Mesendoderm (in vitro differentiated cells): ENCODE measurements at regions not wholly inside any gene's neighbourhood (a gene's known extent, or its start where the extent isn't known, plus 50 kb on each side); places are given as distances from the start of the nearest gene placed in this dataset.

ENCODE experiments used
- DNase-seq: peaks from one replicate; pipeline ENCODE4 v3.0.0; 2013
- H2AK5ac ChIP-seq: 2 replicates; pipeline ENCODE4 v1.6.1; 2013; ENCODE audit warnings: low read length, inconsistent platforms
- H2BK120ac ChIP-seq: 2 replicates; pipeline ENCODE4 v1.6.1; 2013; ENCODE audit warnings: low read depth, mild to moderate bottlenecking, low read length, moderate library complexity, mixed read lengths
- H2BK15ac ChIP-seq: replicated peaks from 2 replicates; pipeline ENCODE4 v1.6.1; 2013; ENCODE audit warnings: low read depth, mild to moderate bottlenecking, moderate library complexity
- H2BK5ac ChIP-seq: 2 replicates; pipeline ENCODE4 v1.6.1; 2013; ENCODE audit warnings: low read length, inconsistent platforms
- H3K18ac ChIP-seq: 2 replicates; pipeline ENCODE4 v1.6.1; 2013; ENCODE audit warnings: mild to moderate bottlenecking, low read length, mixed read lengths
- H3K23ac ChIP-seq: one replicate; pipeline ENCODE4 v1.6.1; 2013; ENCODE audit warnings: low read length
- H3K27ac ChIP-seq: 2 replicates; pipeline ENCODE4 v1.5.1; 2013; ENCODE audit warnings: low read depth, mild to moderate bottlenecking, inconsistent platforms, low read length, moderate library complexity
- H3K27me3 ChIP-seq: 2 replicates; pipeline ENCODE4 v1.6.1; 2013; ENCODE audit warnings: low read length, control low read depth, mild to moderate bottlenecking, inconsistent platforms; ENCODE audit not compliant: insufficient read depth, poor library complexity
- H3K36me3 ChIP-seq: 2 replicates; pipeline ENCODE4 v1.6.1; 2013; ENCODE audit warnings: low read length, inconsistent platforms; ENCODE audit not compliant: control insufficient read depth, insufficient read depth
- H3K4ac ChIP-seq: one replicate; pipeline ENCODE4 v1.6.1; 2013; ENCODE audit warnings: low read depth, mild to moderate bottlenecking, low read length, moderate library complexity
- H3K4me1 ChIP-seq: 2 replicates; pipeline ENCODE4 v1.6.1; 2013; ENCODE audit warnings: low read depth, low read length, inconsistent platforms; ENCODE audit not compliant: control insufficient read depth
- H3K4me2 ChIP-seq: 2 replicates; pipeline ENCODE4 v1.6.1; 2013; ENCODE audit warnings: low read length
- H3K4me3 ChIP-seq: 2 replicates; pipeline ENCODE4 v1.5.1; 2013; ENCODE audit warnings: mild to moderate bottlenecking, low read length
- H3K56ac ChIP-seq: one replicate; pipeline ENCODE4 v1.6.1; 2013; ENCODE audit warnings: low read length
- H3K79me1 ChIP-seq: 2 replicates; pipeline ENCODE4 v1.6.1; 2013; ENCODE audit warnings: low read length, inconsistent platforms
- H3K79me2 ChIP-seq: 2 replicates; pipeline ENCODE4 v1.6.1; 2013; ENCODE audit warnings: mild to moderate bottlenecking, low read length; ENCODE audit not compliant: control insufficient read depth, insufficient read depth
- H3K9ac ChIP-seq: 2 replicates; pipeline ENCODE4 v1.6.1; 2013; ENCODE audit warnings: low read length, inconsistent platforms
- H4K5ac ChIP-seq: one replicate; pipeline ENCODE4 v1.6.1; 2013; ENCODE audit warnings: low read length
- H4K8ac ChIP-seq: one replicate; pipeline ENCODE4 v1.6.1; 2013; ENCODE audit warnings: low read depth, mild to moderate bottlenecking, control low read depth, low read length, moderate library complexity
- WGBS: extraction: QIAGEN DNeasy Blood & Tissue Kit; methylation state at CpG from one replicate; pipeline ENCODE4 v1.1.7; 2013; ENCODE audit warnings: low lambda C conversion rate, missing lambda C conversion rate; ENCODE audit not compliant: insufficient coverage; ENCODE audit errors: extremely low coverage; 5-methylcytosine and 5-hydroxymethylcytosine counted together

GRCh38 chr4:31160146-31160545 lies 440.0 kb downstream of the PCDH7 start:
- Histone ChIP-seq H3K4me2 (no peak overlapping the region), H3K4me1 (no peaks in the 10 kb centered on the region), H3K27ac (no peak overlapping the region), H3K4ac (no peak overlapping the region), H3K18ac (no peak overlapping the region), H3K79me1 (no peaks in the 10 kb centered on the region), H2BK5ac (no peak overlapping the region), H4K5ac (no peak overlapping the region), H3K4me3 (no peak overlapping the region), H3K9ac (no peak overlapping the region), H3K36me3 (no peaks in the 10 kb centered on the region), H2BK15ac (no peak overlapping the region), H2AK5ac (no peak overlapping the region), H4K8ac (no peak overlapping the region), H3K56ac (no peak overlapping the region), H2BK120ac (no peak overlapping the region), H3K23ac (no peak overlapping the region), H3K79me2 (no peaks in the 10 kb centered on the region), H3K27me3 (no peaks in the 10 kb centered on the region)
- no peak for DNase-seq
- WGBS = no CpG with 5 or more reads among the region's 3 CpGs

DNA sequence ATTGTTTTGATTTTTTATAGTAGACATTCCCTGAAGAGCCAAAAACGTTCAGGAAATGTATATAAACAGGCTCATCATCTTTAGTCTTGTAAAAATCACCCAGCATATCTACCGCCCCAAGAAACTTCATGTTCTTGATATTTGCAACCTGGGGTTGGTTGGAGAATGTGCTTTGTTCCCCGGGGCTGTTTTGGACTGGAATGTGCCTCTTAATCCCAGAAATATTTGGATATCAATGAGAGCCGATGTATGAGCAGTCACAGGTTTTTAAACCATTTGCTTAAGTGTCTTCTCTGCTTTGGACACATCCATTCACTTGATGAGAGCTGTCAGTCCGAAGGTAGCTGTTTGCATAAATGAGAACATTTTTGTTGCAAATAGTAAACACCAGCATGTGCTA lies 449.7 kb downstream of the PCDH7 start:
- Histone ChIP-seq H3K27ac (no peak overlapping the region), H3K4me1 (no peaks in the 10 kb centered on the region), H3K4me3 (no peak overlapping the region), H2BK120ac (no peak overlapping the region), H3K9ac (no peak overlapping the region), H4K8ac (no peak overlapping the region), H3K4me2 (no peak overlapping the region), H3K23ac (no peak overlapping the region), H3K79me1 (no peaks in the 10 kb centered on the region), H2BK5ac (no peak overlapping the region), H3K4ac (no peak overlapping the region), H3K36me3 (no peaks in the 10 kb centered on the region), H2AK5ac (no peak overlapping the region), H3K18ac (no peak overlapping the region), H3K56ac (no peak overlapping the region), H2BK15ac (no peak overlapping the region), H3K27me3 (no peaks in the 10 kb centered on the region), H3K79me2 (no peaks in the 10 kb centered on the region), H4K5ac (no peak overlapping the region)
- peak; percentile 10 for DNase-seq
- no CpG with 5 or more reads among the region's 5 CpGs for WGBS

DNA sequence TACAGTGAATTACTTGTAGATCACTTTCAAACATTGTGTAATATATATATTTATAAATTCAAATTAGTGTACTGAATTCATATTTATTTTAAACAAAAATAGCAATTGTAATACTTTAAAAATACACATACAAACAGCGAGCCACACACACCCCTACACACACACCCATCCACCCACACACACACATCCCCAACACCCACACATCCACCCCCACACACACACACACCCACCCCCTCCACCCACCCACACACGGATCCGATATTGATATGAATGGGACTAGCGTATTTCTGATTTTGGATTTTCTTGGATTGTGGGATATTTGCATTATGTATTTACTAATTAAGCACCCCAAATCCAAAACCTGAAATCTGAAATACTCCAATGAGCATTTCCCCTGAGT lies 451.2 kb downstream of the PCDH7 start:
- H2BK5ac ChIP-seq = no peak overlapping the region
- no peak overlapping the region for H3K4me3 ChIP-seq
- H3K4me1 ChIP-seq = no peaks in the 10 kb centered on the region
- no peak overlapping the region for H3K27ac ChIP-seq
- H3K36me3 ChIP-seq = no peaks in the 10 kb centered on the region
- no peak overlapping the region for H2BK15ac ChIP-seq
- H3K79me1 ChIP-seq = no peaks in the 10 kb centered on the region
- H3K4me2 ChIP-seq = no peak overlapping the region
- H4K5ac ChIP-seq = no peak overlapping the region
- H2BK120ac ChIP-seq = no peak overlapping the region
- H3K27me3 ChIP-seq = no peaks in the 10 kb centered on the region
- no peak overlapping the region for H2AK5ac ChIP-seq
- H3K56ac ChIP-seq = no peak overlapping the region
- no peak overlapping the region for H3K23ac ChIP-seq
- no peak overlapping the region for H3K4ac ChIP-seq
- H4K8ac ChIP-seq = no peak overlapping the region
- no peak overlapping the region for H3K18ac ChIP-seq
- no CpG with 5 or more reads among the region's 4 CpGs for WGBS
- no peak for DNase-seq
- H3K9ac ChIP-seq = no peak overlapping the region
- H3K79me2 ChIP-seq = no peaks in the 10 kb centered on the region

DNA sequence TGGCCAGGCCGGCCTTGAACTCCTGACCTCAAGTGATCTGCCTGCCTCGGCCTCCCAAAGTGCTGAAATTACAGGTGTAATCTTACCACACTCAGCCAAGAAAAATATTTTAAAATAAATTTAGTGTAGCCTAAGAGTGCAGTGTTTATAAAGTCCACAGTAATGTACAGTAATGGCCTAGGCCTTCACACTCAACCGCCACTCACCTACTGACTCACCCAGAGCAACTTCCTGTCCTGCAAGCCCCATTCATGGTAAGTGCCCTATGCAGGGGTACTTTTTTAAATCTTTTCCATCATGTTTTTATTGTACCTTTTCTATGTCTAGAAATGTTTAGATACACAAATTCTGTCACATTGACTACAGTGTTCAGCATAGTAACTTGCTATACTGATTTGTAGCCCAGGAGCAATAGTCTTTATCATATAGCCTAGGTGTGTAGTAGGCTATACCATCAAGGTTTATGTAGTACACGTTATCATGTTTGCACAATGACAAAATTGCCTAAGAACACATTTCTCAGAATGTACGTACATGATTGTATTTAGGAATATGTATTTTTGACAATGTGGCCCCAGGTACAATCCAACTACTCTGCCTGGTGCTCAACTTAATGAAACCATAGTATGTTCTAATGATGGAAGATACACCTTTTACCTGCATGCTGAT lies 455.2 kb downstream of the PCDH7 start:
- no peak overlapping the region for H3K4ac ChIP-seq
- no peak for DNase-seq
- no peaks in the 10 kb centered on the region for H3K36me3 ChIP-seq
- H3K4me3 ChIP-seq = no peak overlapping the region
- H3K56ac ChIP-seq = no peak overlapping the region
- H3K27me3 ChIP-seq = no peaks in the 10 kb centered on the region
- no peaks in the 10 kb centered on the region for H3K4me1 ChIP-seq
- H3K27ac ChIP-seq = no peak overlapping the region
- H4K5ac ChIP-seq = no peak overlapping the region
- no peaks in the 10 kb centered on the region for H3K79me1 ChIP-seq
- H3K79me2 ChIP-seq = no peaks in the 10 kb centered on the region
- H3K18ac ChIP-seq = no peak overlapping the region
- no CpG with 5 or more reads among the region's 5 CpGs for WGBS
- no peak overlapping the region for H4K8ac ChIP-seq
- H2AK5ac ChIP-seq = no peak overlapping the region
- no peak overlapping the region for H3K4me2 ChIP-seq
- H3K9ac ChIP-seq = no peak overlapping the region
- no peak overlapping the region for H3K23ac ChIP-seq
- no peak overlapping the region for H2BK120ac ChIP-seq
- no peak overlapping the region for H2BK5ac ChIP-seq
- H2BK15ac ChIP-seq = no peak overlapping the region

DNA sequence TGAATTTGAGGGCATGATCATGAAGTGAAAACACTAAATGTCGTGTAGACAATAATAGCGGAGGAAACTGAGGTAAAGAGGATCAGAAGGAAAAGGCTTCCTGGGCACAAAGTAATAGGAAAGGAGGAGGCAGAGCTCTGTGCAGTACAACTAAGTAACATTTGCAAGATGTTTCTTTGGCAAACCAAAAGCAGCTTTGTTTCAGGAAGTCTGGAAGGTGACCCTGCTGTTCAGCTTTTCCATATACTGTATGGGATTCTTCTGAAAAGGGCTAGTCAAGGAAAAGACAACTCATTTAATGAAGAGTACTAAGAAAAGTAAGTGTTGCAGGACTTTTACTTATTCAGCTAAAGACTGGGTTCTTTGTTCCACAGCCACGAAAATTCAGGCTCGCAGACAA lies 463.1 kb downstream of the PCDH7 start:
- WGBS = no CpG with 5 or more reads among the region's 4 CpGs
- H3K27ac ChIP-seq = no peak overlapping the region
- no peak overlapping the region for H2AK5ac ChIP-seq
- no peak overlapping the region for H4K5ac ChIP-seq
- no peak overlapping the region for H4K8ac ChIP-seq
- no peak overlapping the region for H3K4me2 ChIP-seq
- no peak overlapping the region for H2BK120ac ChIP-seq
- H3K18ac ChIP-seq = no peak overlapping the region
- no peaks in the 10 kb centered on the region for H3K27me3 ChIP-seq
- H3K9ac ChIP-seq = no peak overlapping the region
- H3K4ac ChIP-seq = no peak overlapping the region
- no peak overlapping the region for H2BK5ac ChIP-seq
- no peak overlapping the region for H3K23ac ChIP-seq
- no peaks in the 10 kb centered on the region for H3K79me1 ChIP-seq
- no peak overlapping the region for H2BK15ac ChIP-seq
- H3K4me1 ChIP-seq = no peaks in the 10 kb centered on the region
- no peaks in the 10 kb centered on the region for H3K79me2 ChIP-seq
- H3K36me3 ChIP-seq = no peaks in the 10 kb centered on the region
- no peak overlapping the region for H3K56ac ChIP-seq
- no peak for DNase-seq
- H3K4me3 ChIP-seq = no peak overlapping the region

- no peaks in the 10 kb centered on the region for H3K36me3 ChIP-seq
- no peak overlapping the region for H4K5ac ChIP-seq
- no peaks in the 10 kb centered on the region for H3K27me3 ChIP-seq
- H3K9ac ChIP-seq = no peak overlapping the region
- H2AK5ac ChIP-seq = no peak overlapping the region
- no peak overlapping the region for H3K27ac ChIP-seq
- H3K56ac ChIP-seq = no peak overlapping the region
- H3K4me2 ChIP-seq = no peak overlapping the region
- H3K4me1 ChIP-seq = no peaks in the 10 kb centered on the region
- no peak overlapping the region for H3K4ac ChIP-seq
- no peak overlapping the region for H3K4me3 ChIP-seq
- no peak overlapping the region for H3K23ac ChIP-seq
- H2BK5ac ChIP-seq = no peak overlapping the region
- no peaks in the 10 kb centered on the region for H3K79me1 ChIP-seq
- no peak overlapping the region for H4K8ac ChIP-seq
- no peaks in the 10 kb centered on the region for H3K79me2 ChIP-seq
- WGBS = no CpG with 5 or more reads among the region's 28 CpGs
- H2BK120ac ChIP-seq = no peak overlapping the region
- H2BK15ac ChIP-seq = no peak overlapping the region
- no peak for DNase-seq
- no peak overlapping the region for H3K18ac ChIP-seq
Measured at GRCh38 chr4:31185014-31185585, 464.9 kb downstream of the PCDH7 start.
